Caco-2 (cell line): ENCODE measurements at regions not wholly inside any gene's neighbourhood (a gene's known extent, or its start where the extent isn't known, plus 50 kb on each side); places are given as distances from the start of the nearest gene placed in this dataset.

ENCODE experiments used
- BruUV-seq: library from RNA; stranded (reverse); fragments of 400-500 nt; replicated peaks from 2 replicates; lab custom pipeline; 2021; lab: Mats Ljungman, UMichigan
- CTCF ChIA-PET: fragments of 300-600 bp; sonication (Branson Sonifier 250); formaldehyde crosslinking; loops from one replicate; lab custom pipeline; 2022; ENCODE audit warnings: antibody characterized with exemption; lab: Charles Lee
- POLR2A ChIA-PET: fragments of 300-600 bp; sonication (Branson Sonifier 250); formaldehyde crosslinking; loops from one replicate; lab custom pipeline; 2022; ENCODE audit warnings: antibody characterized with exemption; lab: Charles Lee
- DNase-seq, 2 experiments: peaks; one replicate each; pipeline versions ENCODE4 v3.0.0 to v3.0.0-alpha.2; 2020 to 2022
- H3K27me3 ChIP-seq: replicated peaks from 2 replicates; pipeline ENCODE4 v1.6.0; 2011; ENCODE audit warnings: low read length; ENCODE audit not compliant: control insufficient read depth, insufficient read depth
- H3K36me3 ChIP-seq: 2 replicates; pipeline ENCODE4 v1.5.1; 2011; ENCODE audit warnings: low read length; ENCODE audit not compliant: control insufficient read depth, insufficient read depth
- H3K4me1 ChIP-seq: fragments of 250-450 bp; sonication (Bioruptor Pico); 2 replicates; pipeline ENCODE4 v1.5.1; 2020; ENCODE audit warnings: mild to moderate bottlenecking
- H3K4me3 ChIP-seq: 2 replicates; pipeline ENCODE4 v1.5.1; 2011; ENCODE audit warnings: low read depth, mild to moderate bottlenecking, control low read depth, low read length
- H3K9me3 ChIP-seq: fragments of 250-450 bp; sonication (Bioruptor Pico); 2 replicates; pipeline ENCODE4 v1.5.1; 2020; ENCODE audit warnings: mild to moderate bottlenecking, moderate library complexity
- H3K27ac Mint-ChIP-seq: one replicate; pipeline ENCODE4 v1.8.0; 2022; ENCODE audit warnings: mixed read lengths; ENCODE audit not compliant: unreplicated experiment
- H3K27me3 Mint-ChIP-seq: one replicate; pipeline ENCODE4 v1.8.0; 2022; ENCODE audit warnings: mixed read lengths; ENCODE audit not compliant: insufficient read depth, unreplicated experiment
- H3K36me3 Mint-ChIP-seq: one replicate; pipeline ENCODE4 v1.8.0; 2022; ENCODE audit warnings: mild to moderate bottlenecking, mixed read lengths; ENCODE audit not compliant: insufficient read depth, unreplicated experiment
- H3K4me1 Mint-ChIP-seq: one replicate; pipeline ENCODE4 v1.8.0; 2022; ENCODE audit warnings: low read depth, mixed read lengths; ENCODE audit not compliant: unreplicated experiment
- H3K4me3 Mint-ChIP-seq: one replicate; pipeline ENCODE4 v1.8.0; 2022; ENCODE audit warnings: mild to moderate bottlenecking, moderate library complexity, mixed read lengths; ENCODE audit not compliant: unreplicated experiment
- H3K9me3 Mint-ChIP-seq: one replicate; pipeline ENCODE4 v1.8.0; 2022; ENCODE audit warnings: mixed read lengths; ENCODE audit not compliant: unreplicated experiment
- intact Hi-C: fragments of 100-400 bp; cut with micrococcal nuclease; formaldehyde crosslinking; loops from one replicate; pipeline ENCODE4 v1.10.0; 2022; ENCODE audit not compliant: unreplicated experiment
- TF ChIP-seq, protein P1 (sequence below), 2 experiments: fragments of 200-600 bp in 1 of 2; IDR thresholded peaks; 1 replicate in 1 of 2; 2 replicates in 1 of 2; pipeline versions ENCODE4 v1.5.1 to v1.8.0; 2011 to 2022; ENCODE audit warnings: antibody characterized with exemption in 1 of 2, control low read depth in 1 of 2, inconsistent platforms in 1 of 2, low read depth in 1 of 2, low read length in 1 of 2, mild to moderate bottlenecking in 1 of 2, moderate library complexity in 1 of 2; ENCODE audit not compliant: insufficient read depth in 1 of 2, severe bottlenecking in 1 of 2, unreplicated experiment in 1 of 2

DNA sequence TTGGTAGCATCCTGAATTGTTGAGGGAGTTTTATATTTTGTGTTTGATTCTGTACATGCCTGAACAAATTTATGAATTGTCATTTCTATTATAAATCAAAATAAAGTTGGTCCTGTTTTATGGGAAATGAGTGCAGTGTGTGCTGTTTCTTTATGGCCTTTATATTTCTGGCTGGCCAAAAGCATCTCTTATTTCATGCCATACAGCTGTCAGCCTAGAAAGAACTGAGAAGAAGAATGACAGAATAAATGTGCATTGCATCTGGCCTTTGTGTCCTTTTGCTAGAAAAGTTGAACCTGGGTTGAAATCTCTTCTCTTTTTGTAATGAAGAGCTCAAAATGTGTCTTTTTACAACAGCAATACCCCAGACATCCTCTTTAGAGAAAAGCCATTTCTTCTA lies 474.7 kb upstream of the LRATD1 start:
- H3K9me3 Mint-ChIP-seq: no peaks in the 10 kb centered on the region
- ChIA-PET CTCF (no interaction called here), POLR2A (no interaction called here)
- H3K27me3 Mint-ChIP-seq: no peaks in the 10 kb centered on the region
- H3K36me3 ChIP-seq: no peaks in the 10 kb centered on the region
- no peaks in the 10 kb centered on the region for H3K36me3 Mint-ChIP-seq
- H3K4me1 ChIP-seq: no peaks in the 10 kb centered on the region
- TF ChIP-seq, protein P1, sequence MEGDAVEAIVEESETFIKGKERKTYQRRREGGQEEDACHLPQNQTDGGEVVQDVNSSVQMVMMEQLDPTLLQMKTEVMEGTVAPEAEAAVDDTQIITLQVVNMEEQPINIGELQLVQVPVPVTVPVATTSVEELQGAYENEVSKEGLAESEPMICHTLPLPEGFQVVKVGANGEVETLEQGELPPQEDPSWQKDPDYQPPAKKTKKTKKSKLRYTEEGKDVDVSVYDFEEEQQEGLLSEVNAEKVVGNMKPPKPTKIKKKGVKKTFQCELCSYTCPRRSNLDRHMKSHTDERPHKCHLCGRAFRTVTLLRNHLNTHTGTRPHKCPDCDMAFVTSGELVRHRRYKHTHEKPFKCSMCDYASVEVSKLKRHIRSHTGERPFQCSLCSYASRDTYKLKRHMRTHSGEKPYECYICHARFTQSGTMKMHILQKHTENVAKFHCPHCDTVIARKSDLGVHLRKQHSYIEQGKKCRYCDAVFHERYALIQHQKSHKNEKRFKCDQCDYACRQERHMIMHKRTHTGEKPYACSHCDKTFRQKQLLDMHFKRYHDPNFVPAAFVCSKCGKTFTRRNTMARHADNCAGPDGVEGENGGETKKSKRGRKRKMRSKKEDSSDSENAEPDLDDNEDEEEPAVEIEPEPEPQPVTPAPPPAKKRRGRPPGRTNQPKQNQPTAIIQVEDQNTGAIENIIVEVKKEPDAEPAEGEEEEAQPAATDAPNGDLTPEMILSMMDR (IDR thresholded peaks at IDR 0.05; ENCODE audit: insufficient read depth in 1 of 2, low read depth in 1 of 2, low read length in 1 of 2, severe bottlenecking in 1 of 2, unreplicated experiment in 1 of 2): no peak
- H3K4me3 ChIP-seq: no peak overlapping the region
- DNase-seq: no peak
- no peaks in the 10 kb centered on the region for H3K27me3 ChIP-seq
- no peak overlapping the region for H3K4me3 Mint-ChIP-seq
- no peaks in the 10 kb centered on the region for H3K9me3 ChIP-seq
- H3K27ac Mint-ChIP-seq: no peak overlapping the region
- intact Hi-C loops: no loop called here
- BruUV-seq: no TSS peak
- H3K4me1 Mint-ChIP-seq: no peaks in the 10 kb centered on the region

DNA sequence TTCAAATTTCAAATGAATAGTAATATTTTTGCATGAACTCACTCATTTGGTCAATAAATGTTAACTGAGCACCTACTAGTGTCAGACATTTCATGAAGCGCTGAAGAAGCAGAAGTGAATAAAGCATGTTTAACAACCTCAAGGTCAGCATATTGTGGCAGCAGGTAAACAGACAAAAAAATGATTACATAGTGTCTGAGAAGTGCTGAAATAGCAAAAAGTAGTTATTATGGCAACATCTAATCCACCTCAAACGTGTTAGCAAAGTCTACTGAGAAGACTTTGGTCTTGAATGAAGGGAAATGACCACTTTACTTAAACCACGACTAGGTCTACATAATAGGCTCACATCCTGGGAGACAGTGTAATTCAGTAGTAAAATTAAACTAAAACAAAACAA lies 452.2 kb upstream of the LRATD1 start:
- no TSS peak for BruUV-seq
- POLR2A ChIA-PET: no interaction called here
- TF ChIP-seq, protein P1 (IDR thresholded peaks at IDR 0.05; ENCODE audit: insufficient read depth in 1 of 2, low read depth in 1 of 2, low read length in 1 of 2, severe bottlenecking in 1 of 2, unreplicated experiment in 1 of 2): no peak
- CTCF ChIA-PET: no interaction called here
- H3K4me3 ChIP-seq: no peak overlapping the region
- no peaks in the 10 kb centered on the region for H3K4me1 Mint-ChIP-seq
- intact Hi-C loops: loop anchor here (1.0 kb wide), 1 partner anchor 114 kb away; no protein-coding TSS in a partner anchor
- no peak overlapping the region for H3K4me3 Mint-ChIP-seq
- H3K4me1 ChIP-seq: no peaks in the 10 kb centered on the region
- H3K9me3 Mint-ChIP-seq: no peaks in the 10 kb centered on the region
- no peak overlapping the region for H3K27ac Mint-ChIP-seq
- no peaks in the 10 kb centered on the region for H3K9me3 ChIP-seq
- DNase-seq: no peak
- no peaks in the 10 kb centered on the region for H3K27me3 Mint-ChIP-seq
- H3K36me3 Mint-ChIP-seq: peaks cover 6% of the 10 kb centered on the region
- no peaks in the 10 kb centered on the region for H3K27me3 ChIP-seq
- no peaks in the 10 kb centered on the region for H3K36me3 ChIP-seq

DNA sequence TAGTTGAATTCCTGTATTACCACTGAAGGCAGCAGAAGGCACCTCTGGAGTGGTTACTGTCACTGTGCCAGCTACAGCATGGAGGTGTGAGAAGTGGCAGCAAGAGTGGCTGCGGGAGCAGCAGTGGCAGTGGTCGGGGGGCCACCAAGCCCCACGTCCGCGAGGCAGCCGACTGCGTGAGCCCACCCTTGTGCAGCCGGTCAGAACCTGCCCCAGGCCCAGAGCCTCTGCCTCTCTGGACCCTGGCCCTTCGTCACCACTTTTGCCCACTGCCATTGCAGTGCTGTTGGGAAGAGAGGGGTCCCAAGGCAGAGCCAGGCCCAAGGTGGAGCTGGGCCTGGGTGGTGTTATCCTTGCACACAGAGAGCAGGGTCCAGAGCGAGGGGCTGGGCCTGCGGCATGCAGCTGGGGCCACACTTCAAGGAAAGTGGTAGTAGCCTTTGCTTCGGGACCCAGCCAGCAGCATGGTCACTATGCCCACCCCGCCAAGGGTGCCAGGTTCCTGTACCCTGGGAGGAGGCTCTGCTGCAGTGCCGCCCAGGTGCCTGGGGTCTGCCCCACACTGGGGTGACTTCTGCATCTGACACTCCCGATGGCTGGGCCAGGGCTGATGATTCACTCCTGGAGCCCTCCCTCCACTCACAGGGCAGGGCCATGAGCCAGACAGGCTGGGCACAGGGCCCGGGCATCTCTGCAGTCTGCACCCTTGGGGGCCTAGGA lies 450.1 kb upstream of the LRATD1 start:
- H3K36me3 Mint-ChIP-seq: peaks cover 6% of the 10 kb centered on the region
- POLR2A ChIA-PET: no interaction called here
- BruUV-seq: no TSS peak
- no peaks in the 10 kb centered on the region for H3K27me3 Mint-ChIP-seq
- H3K4me3 Mint-ChIP-seq: no peak overlapping the region
- DNase-seq: no peak
- TF ChIP-seq, protein P1 (IDR thresholded peaks at IDR 0.05; ENCODE audit: insufficient read depth in 1 of 2, low read depth in 1 of 2, low read length in 1 of 2, severe bottlenecking in 1 of 2, unreplicated experiment in 1 of 2): no peak
- H3K4me1 ChIP-seq: no peaks in the 10 kb centered on the region
- no peaks in the 10 kb centered on the region for H3K9me3 ChIP-seq
- no peaks in the 10 kb centered on the region for H3K4me1 Mint-ChIP-seq
- H3K36me3 ChIP-seq: no peaks in the 10 kb centered on the region
- intact Hi-C loops: no loop called here
- H3K4me3 ChIP-seq: no peak overlapping the region
- H3K27ac Mint-ChIP-seq: no peak overlapping the region
- H3K9me3 Mint-ChIP-seq: no peaks in the 10 kb centered on the region
- CTCF ChIA-PET: no interaction called here
- no peaks in the 10 kb centered on the region for H3K27me3 ChIP-seq
